ENCODE measurements at regions not wholly inside any gene's neighbourhood (a gene's known extent, or its start where the extent isn't known, plus 50 kb on each side); places are given as distances from the start of the nearest gene placed in this dataset.

- TF ChIP-seq CTCF (IDR thresholded peaks at IDR 0.05) (no peak), POLR2A (IDR thresholded peaks at IDR 0.05) (no peak)
Measured at GRCh38 chr13:61294467-61295191, 121.0 kb downstream of the PCDH20 start.
